ENCODE measurements at regions not wholly inside any gene's neighbourhood (a gene's known extent, or its start where the extent isn't known, plus 50 kb on each side); places are given as distances from the start of the nearest gene placed in this dataset.

DNA sequence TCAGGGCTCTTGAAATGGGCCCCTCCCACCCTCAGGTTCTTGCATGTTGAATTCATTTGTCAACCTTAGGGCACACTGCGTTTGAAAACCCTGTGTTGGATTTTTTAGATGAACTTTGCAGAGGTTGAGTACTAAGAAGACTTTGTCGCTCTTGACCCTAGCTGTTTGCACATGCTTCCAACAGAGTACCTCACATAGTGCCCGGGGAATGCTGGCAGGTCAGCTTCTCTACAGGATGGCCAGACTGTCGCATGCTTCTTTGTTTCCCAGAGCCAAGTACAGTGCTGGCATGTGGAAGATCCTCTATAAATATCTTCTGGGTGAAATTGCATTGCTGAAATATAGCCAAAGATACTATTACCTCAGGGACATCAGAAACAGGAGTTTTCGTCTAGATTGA, 59.9 kb downstream of the FAT3 start:
- intact Hi-C loops (cut with micrococcal nuclease; ENCODE audit: unreplicated experiment), result no loop called here
- Histone ChIP-seq H3K4me2 (ENCODE audit: low read depth, low read length) (no peak overlapping the region), H2AFZ (ENCODE audit: low read length) (no peak overlapping the region), H4K20me1 (ENCODE audit: insufficient read depth, low read length) (no peaks in the 10 kb centered on the region), H3K27ac (ENCODE audit: extremely low read length, insufficient read depth, low read length) (no peak overlapping the region), H3K4me1 (ENCODE audit: insufficient read depth, low read length) (peaks cover 6% of the 10 kb centered on the region; the same call in 1 of the 2 replicates), H3K9ac (ENCODE audit: insufficient read depth, low read depth, low read length) (no peak overlapping the region), H3K36me3 (replicated peaks in 1 of 2; ENCODE audit: control insufficient read depth in 1 of 2, insufficient read depth in 2 of 2, low read length in 2 of 2) (no peaks in the 10 kb centered on the region), H3K9me3 (ENCODE audit: low read length) (no peaks in the 10 kb centered on the region), H3K27me3 (ENCODE audit: control insufficient read depth in 1 of 2, insufficient read depth in 2 of 2, low read length in 2 of 2) (no peaks in the 10 kb centered on the region; a peak in 1 of 5 replicates), H3K79me2 (ENCODE audit: insufficient read depth, low read length) (no peaks in the 10 kb centered on the region), H3K4me3 (replicated peaks in 1 of 3; ENCODE audit: insufficient read depth in 1 of 3, low read depth in 2 of 3, low read length in 3 of 3) (no peak overlapping the region)
- ATAC-seq, result no peak
- ChIA-PET CTCF (ENCODE audit: low intra/inter-chr PET ratio, low total read pairs) (no interaction called here), POLR2A (no interaction called here)
- 0% methylated on average over 3 of the region's 5 CpGs for WGBS (ENCODE audit: low lambda C conversion rate)
- in situ Hi-C loops (cut with HindIII; ENCODE audit: extremely low pct_ligation_motif_present, low pct_unique_long_range_greater_than_20kb), result no loop called here
- TF ChIP-seq ZSCAN20 (CRISPR knock-in tag; IDR thresholded peaks at IDR 0.05; ENCODE audit: borderline replicate concordance) (no peak), KDM1A (CRISPR knock-in tag; IDR thresholded peaks at IDR 0.05) (no peak), ZNF543 (CRISPR knock-in tag; IDR thresholded peaks at IDR 0.05) (no peak), ZFYVE20 (CRISPR knock-in tag; IDR thresholded peaks at IDR 0.05; ENCODE audit: borderline replicate concordance, low read depth) (no peak)
- FAIRE-seq, result no peak
- no TSS peak for BruUV-seq (replicated peaks)
- DNase-seq (ENCODE audit: low spot score), result no peak

DNA sequence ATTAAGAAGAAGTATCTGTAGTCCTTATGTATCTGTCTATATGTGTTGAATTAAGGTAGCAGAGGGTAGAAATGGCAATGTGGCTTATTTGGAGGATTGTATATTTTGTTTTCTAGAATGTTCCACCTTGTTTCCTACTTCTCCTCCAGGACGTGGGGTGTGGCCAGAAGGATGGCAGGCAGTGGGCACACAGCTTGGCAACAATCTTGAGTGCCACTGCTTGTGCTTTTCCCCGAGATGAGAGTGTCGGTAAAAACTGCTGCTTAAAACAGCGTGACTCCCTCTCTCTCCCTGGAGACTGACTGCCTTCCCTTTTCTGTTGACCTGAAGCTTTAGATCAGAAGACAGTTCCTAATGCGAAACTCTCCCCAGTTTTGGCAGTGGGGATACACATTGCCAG, 61.2 kb downstream of the FAT3 start:
- in situ Hi-C loops (cut with HindIII; ENCODE audit: extremely low pct_ligation_motif_present, low pct_unique_long_range_greater_than_20kb), result no loop called here
- ATAC-seq (no peak), DNase-seq (ENCODE audit: low spot score) (no peak), FAIRE-seq (no peak)
- no peaks in the 10 kb centered on the region for H3K9me3 ChIP-seq (ENCODE audit: low read length)
- CTCF ChIA-PET (ENCODE audit: low intra/inter-chr PET ratio, low total read pairs), result no interaction called here
- no peaks in the 10 kb centered on the region; a peak in 1 of 5 replicates for H3K27me3 ChIP-seq (ENCODE audit: control insufficient read depth in 1 of 2, insufficient read depth in 2 of 2, low read length in 2 of 2)
- H3K79me2 ChIP-seq (ENCODE audit: insufficient read depth, low read length), result no peaks in the 10 kb centered on the region
- H3K36me3 ChIP-seq (replicated peaks in 1 of 2; ENCODE audit: control insufficient read depth in 1 of 2, insufficient read depth in 2 of 2, low read length in 2 of 2), result no peaks in the 10 kb centered on the region
- no peak overlapping the region for H3K9ac ChIP-seq (ENCODE audit: insufficient read depth, low read depth, low read length)
- intact Hi-C loops (cut with micrococcal nuclease; ENCODE audit: unreplicated experiment), result no loop called here
- no peak overlapping the region for H2AFZ ChIP-seq (ENCODE audit: low read length)
- no peak overlapping the region for H3K4me3 ChIP-seq (replicated peaks in 1 of 3; ENCODE audit: insufficient read depth in 1 of 3, low read depth in 2 of 3, low read length in 3 of 3)
- no TSS peak for BruUV-seq (replicated peaks)
- H4K20me1 ChIP-seq (ENCODE audit: insufficient read depth, low read length), result no peaks in the 10 kb centered on the region
- 42% methylated on average over 5 of the region's 5 CpGs for WGBS (ENCODE audit: low lambda C conversion rate)
- no peak overlapping the region for H3K4me2 ChIP-seq (ENCODE audit: low read depth, low read length)
- no peak overlapping the region for H3K27ac ChIP-seq (ENCODE audit: extremely low read length, insufficient read depth, low read length)
- POLR2A ChIA-PET, result no interaction called here
- H3K4me1 ChIP-seq (ENCODE audit: insufficient read depth, low read length), result peaks cover 6% of the 10 kb centered on the region; the same call in 1 of the 2 replicates
- TF ChIP-seq, protein P1, sequence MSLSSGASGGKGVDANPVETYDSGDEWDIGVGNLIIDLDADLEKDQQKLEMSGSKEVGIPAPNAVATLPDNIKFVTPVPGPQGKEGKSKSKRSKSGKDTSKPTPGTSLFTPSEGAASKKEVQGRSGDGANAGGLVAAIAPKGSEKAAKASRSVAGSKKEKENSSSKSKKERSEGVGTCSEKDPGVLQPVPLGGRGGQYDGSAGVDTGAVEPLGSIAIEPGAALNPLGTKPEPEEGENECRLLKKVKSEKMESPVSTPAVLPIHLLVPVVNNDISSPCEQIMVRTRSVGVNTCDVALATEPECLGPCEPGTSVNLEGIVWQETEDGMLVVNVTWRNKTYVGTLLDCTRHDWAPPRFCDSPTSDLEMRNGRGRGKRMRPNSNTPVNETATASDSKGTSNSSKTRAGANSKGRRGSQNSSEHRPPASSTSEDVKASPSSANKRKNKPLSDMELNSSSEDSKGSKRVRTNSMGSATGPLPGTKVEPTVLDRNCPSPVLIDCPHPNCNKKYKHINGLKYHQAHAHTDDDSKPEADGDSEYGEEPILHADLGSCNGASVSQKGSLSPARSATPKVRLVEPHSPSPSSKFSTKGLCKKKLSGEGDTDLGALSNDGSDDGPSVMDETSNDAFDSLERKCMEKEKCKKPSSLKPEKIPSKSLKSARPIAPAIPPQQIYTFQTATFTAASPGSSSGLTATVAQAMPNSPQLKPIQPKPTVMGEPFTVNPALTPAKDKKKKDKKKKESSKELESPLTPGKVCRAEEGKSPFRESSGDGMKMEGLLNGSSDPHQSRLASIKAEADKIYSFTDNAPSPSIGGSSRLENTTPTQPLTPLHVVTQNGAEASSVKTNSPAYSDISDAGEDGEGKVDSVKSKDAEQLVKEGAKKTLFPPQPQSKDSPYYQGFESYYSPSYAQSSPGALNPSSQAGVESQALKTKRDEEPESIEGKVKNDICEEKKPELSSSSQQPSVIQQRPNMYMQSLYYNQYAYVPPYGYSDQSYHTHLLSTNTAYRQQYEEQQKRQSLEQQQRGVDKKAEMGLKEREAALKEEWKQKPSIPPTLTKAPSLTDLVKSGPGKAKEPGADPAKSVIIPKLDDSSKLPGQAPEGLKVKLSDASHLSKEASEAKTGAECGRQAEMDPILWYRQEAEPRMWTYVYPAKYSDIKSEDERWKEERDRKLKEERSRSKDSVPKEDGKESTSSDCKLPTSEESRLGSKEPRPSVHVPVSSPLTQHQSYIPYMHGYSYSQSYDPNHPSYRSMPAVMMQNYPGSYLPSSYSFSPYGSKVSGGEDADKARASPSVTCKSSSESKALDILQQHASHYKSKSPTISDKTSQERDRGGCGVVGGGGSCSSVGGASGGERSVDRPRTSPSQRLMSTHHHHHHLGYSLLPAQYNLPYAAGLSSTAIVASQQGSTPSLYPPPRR (CRISPR knock-in tag; IDR thresholded peaks at IDR 0.05; ENCODE audit: borderline replicate concordance), result no peak
- TF ChIP-seq, protein P2, sequence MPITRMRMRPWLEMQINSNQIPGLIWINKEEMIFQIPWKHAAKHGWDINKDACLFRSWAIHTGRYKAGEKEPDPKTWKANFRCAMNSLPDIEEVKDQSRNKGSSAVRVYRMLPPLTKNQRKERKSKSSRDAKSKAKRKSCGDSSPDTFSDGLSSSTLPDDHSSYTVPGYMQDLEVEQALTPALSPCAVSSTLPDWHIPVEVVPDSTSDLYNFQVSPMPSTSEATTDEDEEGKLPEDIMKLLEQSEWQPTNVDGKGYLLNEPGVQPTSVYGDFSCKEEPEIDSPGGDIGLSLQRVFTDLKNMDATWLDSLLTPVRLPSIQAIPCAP (CRISPR knock-in tag; IDR thresholded peaks at IDR 0.05; ENCODE audit: low read depth), result no peak
- no peak for TF ChIP-seq ISL2 (CRISPR knock-in tag; IDR thresholded peaks at IDR 0.05)
- no peak for TF ChIP-seq RAD51 (IDR thresholded peaks at IDR 0.05; ENCODE audit: borderline replicate concordance)
- TF ChIP-seq, protein P3, sequence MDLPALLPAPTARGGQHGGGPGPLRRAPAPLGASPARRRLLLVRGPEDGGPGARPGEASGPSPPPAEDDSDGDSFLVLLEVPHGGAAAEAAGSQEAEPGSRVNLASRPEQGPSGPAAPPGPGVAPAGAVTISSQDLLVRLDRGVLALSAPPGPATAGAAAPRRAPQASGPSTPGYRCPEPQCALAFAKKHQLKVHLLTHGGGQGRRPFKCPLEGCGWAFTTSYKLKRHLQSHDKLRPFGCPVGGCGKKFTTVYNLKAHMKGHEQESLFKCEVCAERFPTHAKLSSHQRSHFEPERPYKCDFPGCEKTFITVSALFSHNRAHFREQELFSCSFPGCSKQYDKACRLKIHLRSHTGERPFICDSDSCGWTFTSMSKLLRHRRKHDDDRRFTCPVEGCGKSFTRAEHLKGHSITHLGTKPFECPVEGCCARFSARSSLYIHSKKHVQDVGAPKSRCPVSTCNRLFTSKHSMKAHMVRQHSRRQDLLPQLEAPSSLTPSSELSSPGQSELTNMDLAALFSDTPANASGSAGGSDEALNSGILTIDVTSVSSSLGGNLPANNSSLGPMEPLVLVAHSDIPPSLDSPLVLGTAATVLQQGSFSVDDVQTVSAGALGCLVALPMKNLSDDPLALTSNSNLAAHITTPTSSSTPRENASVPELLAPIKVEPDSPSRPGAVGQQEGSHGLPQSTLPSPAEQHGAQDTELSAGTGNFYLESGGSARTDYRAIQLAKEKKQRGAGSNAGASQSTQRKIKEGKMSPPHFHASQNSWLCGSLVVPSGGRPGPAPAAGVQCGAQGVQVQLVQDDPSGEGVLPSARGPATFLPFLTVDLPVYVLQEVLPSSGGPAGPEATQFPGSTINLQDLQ (CRISPR knock-in tag; IDR thresholded peaks at IDR 0.05), result no peak
- TF ChIP-seq HNRNPK (IDR thresholded peaks at IDR 0.05; ENCODE audit: low read depth, low read length, poor library complexity, severe bottlenecking), result no peak
